LoVo (cell line): ENCODE measurements at regions not wholly inside any gene's neighbourhood (a gene's known extent, or its start where the extent isn't known, plus 50 kb on each side); places are given as distances from the start of the nearest gene placed in this dataset.

Experiments
- DNase-seq: peaks from one replicate; pipeline ENCODE4 v3.0.0-alpha.2; 2016; ENCODE audit warnings: low spot score

DNA sequence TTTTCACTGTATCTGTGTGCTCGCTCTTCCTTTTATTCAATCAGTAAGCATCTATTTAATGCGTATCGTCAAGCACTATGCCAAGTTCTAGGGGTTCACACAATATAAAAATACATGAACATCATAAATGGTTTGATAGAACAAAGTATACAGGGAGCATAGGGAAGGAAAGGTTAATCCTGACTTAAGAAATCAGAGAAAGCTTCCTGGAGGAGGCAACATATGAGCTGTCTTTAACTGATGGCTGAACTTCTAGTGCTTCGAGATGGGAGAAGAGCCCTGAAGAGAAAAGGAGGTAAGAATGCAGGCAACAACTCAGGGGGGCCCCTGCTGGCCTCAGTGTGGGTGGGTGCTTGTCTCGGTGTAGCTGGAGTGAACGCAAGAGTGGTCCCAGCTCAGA is 63.6 kb upstream of the GALNT2 start:
- no peak for DNase-seq

DNA sequence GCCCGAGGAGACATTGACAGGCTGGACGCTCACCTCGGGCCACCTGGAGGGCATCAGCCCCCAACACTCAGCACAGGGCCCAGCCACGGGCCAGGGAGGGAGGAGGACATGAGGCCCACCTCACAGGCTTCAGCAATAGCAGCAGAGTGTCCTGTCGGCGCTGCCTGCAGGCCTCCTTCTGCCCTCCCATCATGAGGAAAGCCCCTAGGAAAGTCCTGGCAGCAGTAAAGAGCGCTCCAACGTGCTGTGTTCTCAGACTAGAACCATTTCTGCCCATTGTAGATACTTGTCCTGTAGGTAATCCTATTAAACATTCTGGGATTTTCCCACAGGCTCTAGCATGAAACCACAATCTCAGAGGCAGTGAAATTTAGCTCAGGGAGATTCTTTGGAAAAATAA is 62.0 kb upstream of the GALNT2 start:
- DNase-seq, result no peak

DNA sequence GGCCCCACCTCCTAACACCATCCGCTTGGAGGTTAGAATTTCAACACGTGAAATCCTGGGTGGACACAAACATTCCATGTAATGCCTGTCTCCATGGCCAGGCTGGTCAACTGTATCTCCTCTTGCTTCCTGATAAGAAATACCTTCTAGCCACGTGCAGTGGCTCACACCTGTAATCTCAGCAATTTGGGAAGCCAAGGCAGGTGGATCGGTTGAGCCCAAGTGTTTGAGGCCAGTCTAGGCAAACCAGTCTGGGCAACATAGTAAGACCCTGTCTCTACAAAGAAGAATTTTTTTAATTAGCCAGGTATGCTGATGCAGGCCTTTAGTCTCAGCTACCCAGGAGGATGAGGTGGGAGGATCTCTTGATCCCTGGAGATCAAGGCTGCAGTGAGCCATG is 58.3 kb upstream of the GALNT2 start:
- no peak for DNase-seq

DNA sequence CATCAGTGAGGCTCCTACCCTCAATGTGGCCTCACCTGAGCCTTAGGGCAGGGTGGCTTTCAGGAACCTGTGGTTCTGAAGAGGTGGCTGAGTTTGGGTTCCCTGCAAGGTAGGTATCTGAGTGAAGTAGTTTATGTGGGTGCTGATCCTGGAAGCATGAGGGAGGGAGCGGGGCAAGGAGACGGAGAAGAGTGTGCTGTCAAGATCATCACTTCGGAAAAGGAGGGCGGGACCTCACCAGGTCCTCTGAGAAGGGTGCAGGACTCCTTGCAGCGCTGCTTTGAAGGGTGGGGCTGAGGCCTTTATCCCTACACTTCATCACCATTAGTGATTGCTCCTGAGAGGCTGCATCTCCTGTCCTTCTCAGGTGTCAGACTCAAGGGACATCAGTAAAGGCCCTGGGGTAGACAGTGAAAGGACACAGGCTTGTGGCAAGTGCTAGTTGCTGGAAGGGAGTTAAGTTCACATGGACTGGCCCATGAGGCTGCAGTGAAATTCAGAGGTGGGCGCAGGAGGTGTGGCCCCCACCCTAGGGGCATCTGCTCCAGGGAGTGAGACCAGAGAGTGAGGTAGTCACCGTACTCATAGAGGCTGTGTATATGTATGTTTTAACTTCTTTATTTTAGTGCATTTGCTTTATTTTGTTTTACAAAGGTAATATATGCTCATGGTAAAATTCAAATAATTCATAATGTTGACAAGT is 57.3 kb upstream of the GALNT2 start:
- no peak for DNase-seq

DNA sequence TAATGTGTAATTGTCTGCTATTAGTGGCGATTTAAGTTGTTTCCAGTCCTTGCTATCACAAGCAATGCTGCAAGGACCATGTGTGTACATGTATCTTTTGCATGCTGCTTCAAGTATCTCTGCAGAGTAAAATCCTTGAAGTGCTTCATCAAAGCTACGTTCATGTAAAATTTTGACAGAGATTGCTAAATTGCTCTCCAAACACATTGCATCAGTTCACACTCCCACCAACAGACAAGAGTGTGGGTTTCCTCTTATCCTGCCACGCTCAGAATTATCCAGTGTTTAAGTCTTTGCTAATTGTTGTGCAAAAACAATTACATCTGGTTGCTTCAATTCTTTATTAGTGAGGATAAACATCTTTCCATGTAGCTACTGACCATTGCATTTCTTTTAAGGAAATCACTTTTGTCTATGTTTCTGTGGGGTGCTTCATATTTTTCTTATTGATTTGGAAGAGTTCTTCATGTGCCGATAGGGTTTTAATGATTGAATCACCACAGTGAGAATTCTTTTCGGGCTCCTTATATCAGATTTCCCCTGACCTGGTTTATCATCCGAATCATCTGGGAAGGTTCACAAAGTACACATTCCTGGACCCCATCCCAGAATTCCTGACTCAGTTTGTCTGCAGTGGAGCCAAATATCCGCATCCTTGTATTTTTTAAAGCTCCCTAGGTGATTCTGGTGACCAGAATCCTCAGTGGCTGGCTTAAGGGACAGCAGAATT is 56.3 kb upstream of the GALNT2 start:
- no peak for DNase-seq

GRCh38 chr1:230011333-230012092 is 55.5 kb upstream of the GALNT2 start:
- DNase-seq, result no peak

DNA sequence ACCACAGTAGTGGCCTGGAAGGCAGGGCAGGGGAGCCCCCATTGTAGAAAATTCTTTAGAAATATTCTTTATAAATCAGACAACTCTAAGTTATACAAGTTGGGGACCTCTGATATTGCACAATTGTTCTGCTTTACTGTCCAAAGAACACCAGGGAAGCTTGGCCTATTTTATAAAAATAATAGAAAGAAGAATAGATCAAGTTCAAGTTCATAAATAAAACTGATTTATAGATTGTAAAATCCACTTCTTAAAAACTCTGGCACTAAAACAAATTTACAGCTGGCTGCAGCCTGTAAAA is 55.0 kb upstream of the GALNT2 start:
- DNase-seq, result no peak

- no peak for DNase-seq
These were observed 54.3 kb upstream of the GALNT2 start for GRCh38 chr1:230012741-230013140.

DNA sequence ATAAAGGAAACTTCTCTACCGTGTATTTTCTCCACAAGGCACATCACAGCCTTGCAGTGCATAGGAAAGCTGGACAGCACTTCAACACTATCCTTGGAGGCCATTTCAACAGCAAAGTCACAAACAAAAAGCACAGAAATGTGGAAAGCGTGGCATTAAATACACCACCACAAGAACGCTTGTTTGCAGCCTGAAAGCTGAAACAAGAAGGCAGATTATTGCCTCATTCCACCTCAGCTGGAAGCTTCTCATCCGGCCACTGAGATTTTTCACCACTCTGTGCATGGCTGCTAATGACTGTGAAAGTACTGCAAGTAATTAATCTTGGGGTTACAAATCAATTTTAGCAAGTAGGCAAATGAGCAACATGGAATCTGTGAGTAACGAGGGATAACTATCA is 50.9 kb upstream of the GALNT2 start:
- no peak for DNase-seq
